ENCODE measurements at regions not wholly inside any gene's neighbourhood (a gene's known extent, or its start where the extent isn't known, plus 50 kb on each side); places are given as distances from the start of the nearest gene placed in this dataset.
"Not testable (repeated sequence)": the region's sequence is repeated elsewhere in the genome, so short reads cannot be mapped to it uniquely, and the experiment has no call there.

GRCh38 chr2:109683452-109683851 is 69.3 kb downstream of the SOWAHC start:
- H3K27ac ChIP-seq (ENCODE audit: low read depth), result no peak overlapping the region
- H3K4me1 ChIP-seq (ENCODE audit: insufficient read depth), result no peaks in the 10 kb centered on the region
- no peak for DNase-seq (ENCODE audit: extremely low spot score)
- WGBS, result 87% methylated on average over 8 of the region's 8 CpGs
- no peaks in the 10 kb centered on the region for H3K36me3 ChIP-seq (ENCODE audit: insufficient read depth)
- H3K4me3 ChIP-seq (ENCODE audit: low read depth, low read length), result no peak overlapping the region

GRCh38 chr2:109685453-109685852 is 71.3 kb downstream of the SOWAHC start:
- H3K4me1 ChIP-seq (ENCODE audit: insufficient read depth), result peaks cover under 1% of the 10 kb centered on the region
- 81% methylated on average over 4 of the region's 4 CpGs for WGBS
- no peak overlapping the region for H3K27ac ChIP-seq (ENCODE audit: low read depth)
- no peaks in the 10 kb centered on the region for H3K36me3 ChIP-seq (ENCODE audit: insufficient read depth)
- no peak overlapping the region for H3K4me3 ChIP-seq (ENCODE audit: low read depth, low read length)
- DNase-seq (ENCODE audit: extremely low spot score), result no peak

- H3K36me3 ChIP-seq (ENCODE audit: insufficient read depth), result no peaks in the 10 kb centered on the region
- H3K4me1 ChIP-seq (ENCODE audit: insufficient read depth), result peaks cover 7% of the 10 kb centered on the region
- no peak overlapping the region for H3K4me3 ChIP-seq (ENCODE audit: low read depth, low read length)
- WGBS, result 48% methylated on average over 4 of the region's 4 CpGs
- DNase-seq (ENCODE audit: extremely low spot score), result no peak
- H3K27ac ChIP-seq (ENCODE audit: low read depth), result no peak overlapping the region
Observed at GRCh38 chr2:109686921-109687320, 72.8 kb downstream of the SOWAHC start.

- 61% methylated on average over 5 of the region's 5 CpGs for WGBS
- Histone ChIP-seq H3K36me3 (ENCODE audit: insufficient read depth) (no peaks in the 10 kb centered on the region), H3K4me1 (ENCODE audit: insufficient read depth) (peaks cover 7% of the 10 kb centered on the region), H3K27ac (ENCODE audit: low read depth) (no peak overlapping the region), H3K4me3 (ENCODE audit: low read depth, low read length) (no peak overlapping the region)
- no peak for DNase-seq (ENCODE audit: extremely low spot score)
Observed at GRCh38 chr2:109689182-109689930, 75.2 kb downstream of the SOWAHC start.

- Histone ChIP-seq H3K4me3 (ENCODE audit: low read depth, low read length) (no peak overlapping the region), H3K4me1 (ENCODE audit: insufficient read depth) (peaks cover 7% of the 10 kb centered on the region), H3K27ac (ENCODE audit: low read depth) (no peak overlapping the region), H3K36me3 (ENCODE audit: insufficient read depth) (no peaks in the 10 kb centered on the region)
- WGBS, result 89% methylated on average over 9 of the region's 9 CpGs
- no peak for DNase-seq (ENCODE audit: extremely low spot score)
Observed at GRCh38 chr2:109689973-109690372, 75.8 kb downstream of the SOWAHC start.

GRCh38 chr2:109690457-109690821 is 76.3 kb downstream of the SOWAHC start:
- no peaks in the 10 kb centered on the region for H3K36me3 ChIP-seq (ENCODE audit: insufficient read depth)
- no peak overlapping the region for H3K4me3 ChIP-seq (ENCODE audit: low read depth, low read length)
- H3K4me1 ChIP-seq (ENCODE audit: insufficient read depth), result peaks cover 7% of the 10 kb centered on the region
- DNase-seq (ENCODE audit: extremely low spot score), result no peak
- H3K27ac ChIP-seq (ENCODE audit: low read depth), result peak overlapping the region; percentile 80
- 30% methylated on average over 6 of the region's 6 CpGs for WGBS

GRCh38 chr2:109690822-109691541 is 76.8 kb downstream of the SOWAHC start:
- H3K4me3 ChIP-seq (ENCODE audit: low read depth, low read length), result no peak overlapping the region
- DNase-seq (ENCODE audit: extremely low spot score), result no peak
- H3K27ac ChIP-seq (ENCODE audit: low read depth), result peak overlapping the region; percentile 89
- H3K4me1 ChIP-seq (ENCODE audit: insufficient read depth), result peaks cover 7% of the 10 kb centered on the region
- WGBS, result 24% methylated on average over 7 of the region's 7 CpGs
- no peaks in the 10 kb centered on the region for H3K36me3 ChIP-seq (ENCODE audit: insufficient read depth)

- 47% methylated on average over 15 of the region's 15 CpGs for WGBS
- Histone ChIP-seq H3K4me1 (ENCODE audit: insufficient read depth) (peaks cover 7% of the 10 kb centered on the region), H3K36me3 (ENCODE audit: insufficient read depth) (no peaks in the 10 kb centered on the region), H3K4me3 (ENCODE audit: low read depth, low read length) (no peak overlapping the region), H3K27ac (ENCODE audit: low read depth) (peak overlapping the region; percentile 56)
- DNase-seq (ENCODE audit: extremely low spot score), result no peak
Observed at GRCh38 chr2:109692013-109692743, 78.0 kb downstream of the SOWAHC start.

GRCh38 chr2:109692831-109693230 is 78.7 kb downstream of the SOWAHC start:
- not testable (repeated sequence) for H3K4me1 ChIP-seq (ENCODE audit: insufficient read depth); DNase-seq (ENCODE audit: extremely low spot score); H3K4me3 ChIP-seq (ENCODE audit: low read depth, low read length); H3K36me3 ChIP-seq (ENCODE audit: insufficient read depth); H3K27ac ChIP-seq (ENCODE audit: low read depth)
- WGBS, result 62% methylated on average over 9 of the region's 9 CpGs

GRCh38 chr2:109693292-109693691 is 79.1 kb downstream of the SOWAHC start:
- H3K4me1 ChIP-seq (ENCODE audit: insufficient read depth); H3K27ac ChIP-seq (ENCODE audit: low read depth); H3K36me3 ChIP-seq (ENCODE audit: insufficient read depth); H3K4me3 ChIP-seq (ENCODE audit: low read depth, low read length); DNase-seq (ENCODE audit: extremely low spot score): not testable (repeated sequence)
- 82% methylated on average over 8 of the region's 8 CpGs for WGBS

- H3K27ac ChIP-seq (ENCODE audit: low read depth), result peak overlapping the region; percentile 14
- no peaks in the 10 kb centered on the region for H3K36me3 ChIP-seq (ENCODE audit: insufficient read depth)
- no peak overlapping the region for H3K4me3 ChIP-seq (ENCODE audit: low read depth, low read length)
- WGBS, result 30% methylated on average over 2 of the region's 2 CpGs
- peaks cover 7% of the 10 kb centered on the region for H3K4me1 ChIP-seq (ENCODE audit: insufficient read depth)
- no peak for DNase-seq (ENCODE audit: extremely low spot score)
Observed at GRCh38 chr2:109694190-109694589, 80.0 kb downstream of the SOWAHC start.

- peaks cover 9% of the 10 kb centered on the region for H3K4me1 ChIP-seq (ENCODE audit: insufficient read depth)
- WGBS, result 87% methylated on average over 2 of the region's 2 CpGs
- H3K4me3 ChIP-seq (ENCODE audit: low read depth, low read length), result no peak overlapping the region
- no peaks in the 10 kb centered on the region for H3K36me3 ChIP-seq (ENCODE audit: insufficient read depth)
- DNase-seq (ENCODE audit: extremely low spot score), result no peak
- H3K27ac ChIP-seq (ENCODE audit: low read depth), result no peak overlapping the region
Observed at GRCh38 chr2:109695290-109695689, 81.1 kb downstream of the SOWAHC start.

GRCh38 chr2:109699646-109700045 is 85.5 kb downstream of the SOWAHC start:
- WGBS, result 12% methylated on average over 7 of the region's 7 CpGs
- Histone ChIP-seq H3K4me3 (ENCODE audit: low read depth, low read length) (no peak overlapping the region), H3K4me1 (ENCODE audit: insufficient read depth) (peaks cover 4% of the 10 kb centered on the region), H3K27ac (ENCODE audit: low read depth) (peak overlapping the region; percentile 57), H3K36me3 (ENCODE audit: insufficient read depth) (no peaks in the 10 kb centered on the region)
- DNase-seq (ENCODE audit: extremely low spot score), result no peak

All from urinary bladder (tissue), 3 donors.